ENCODE measurements at regions not wholly inside any gene's neighbourhood (a gene's known extent, or its start where the extent isn't known, plus 50 kb on each side); places are given as distances from the start of the nearest gene placed in this dataset.

DNA sequence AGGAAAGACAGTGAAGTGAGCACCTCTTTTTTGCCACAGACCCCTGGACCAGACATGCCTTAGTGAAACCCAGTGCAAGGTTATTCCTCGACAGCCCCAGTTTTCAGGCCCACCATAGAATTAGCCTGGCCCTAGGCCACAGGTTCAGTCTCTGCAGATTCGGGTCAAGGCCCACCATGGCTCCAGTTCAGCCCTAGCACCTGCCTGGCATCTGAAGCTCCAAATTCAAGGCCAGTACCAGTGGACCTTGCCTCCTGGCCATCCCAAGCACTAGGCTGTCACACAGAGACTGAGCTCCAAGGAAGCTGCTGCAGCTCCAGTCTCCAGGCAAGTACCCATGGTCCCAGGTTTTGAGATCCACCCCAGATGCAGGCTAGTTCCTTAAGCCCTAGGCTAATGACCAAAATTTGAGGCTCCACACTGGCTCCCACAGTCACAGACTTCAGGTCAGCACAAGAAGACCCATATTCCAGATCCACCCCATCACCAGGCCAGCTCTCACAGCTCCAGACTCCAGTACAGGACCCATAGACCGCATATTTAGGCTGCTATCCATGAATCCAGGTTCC lies 877.5 kb upstream of the ADGRB3 start:
- TF ChIP-seq BHLHE40 (IDR thresholded peaks at IDR 0.05; ENCODE audit: borderline replicate concordance): no peak
- TF ChIP-seq SP1 (IDR thresholded peaks at IDR 0.05): no peak
- TF ChIP-seq FOXA1 (IDR thresholded peaks at IDR 0.05): no peak
- no peak for TF ChIP-seq TARDBP (IDR thresholded peaks at IDR 0.05)
- no peak for TF ChIP-seq FOXM1 (IDR thresholded peaks at IDR 0.05; ENCODE audit: borderline replicate concordance)
- no peak for TF ChIP-seq ZNF384 (IDR thresholded peaks at IDR 0.05)
- TF ChIP-seq SUZ12 (IDR thresholded peaks at IDR 0.05): no peak
